ENCODE measurements at regions not wholly inside any gene's neighbourhood (a gene's known extent, or its start where the extent isn't known, plus 50 kb on each side); places are given as distances from the start of the nearest gene placed in this dataset.

DNA sequence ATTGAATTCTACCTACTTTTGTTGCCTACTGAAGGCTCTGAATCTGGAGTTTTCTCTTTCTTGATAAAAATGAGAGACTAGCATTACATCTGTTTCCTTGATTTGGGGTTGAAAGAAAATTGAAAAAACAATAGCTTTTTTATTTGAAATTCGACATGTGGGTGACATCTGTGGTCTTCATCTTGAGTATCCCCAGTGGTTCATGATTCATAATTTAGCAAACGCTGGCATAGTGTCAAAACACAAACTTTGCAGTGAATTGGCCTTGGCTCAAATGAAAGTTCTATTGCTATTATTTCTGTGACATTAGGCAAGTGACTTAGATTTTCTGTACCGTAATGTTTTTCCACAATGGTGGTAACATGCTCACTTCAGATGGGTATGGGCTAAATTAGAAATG is 747.6 kb downstream of the PCDH7 start:
- TF ChIP-seq, protein P1, sequence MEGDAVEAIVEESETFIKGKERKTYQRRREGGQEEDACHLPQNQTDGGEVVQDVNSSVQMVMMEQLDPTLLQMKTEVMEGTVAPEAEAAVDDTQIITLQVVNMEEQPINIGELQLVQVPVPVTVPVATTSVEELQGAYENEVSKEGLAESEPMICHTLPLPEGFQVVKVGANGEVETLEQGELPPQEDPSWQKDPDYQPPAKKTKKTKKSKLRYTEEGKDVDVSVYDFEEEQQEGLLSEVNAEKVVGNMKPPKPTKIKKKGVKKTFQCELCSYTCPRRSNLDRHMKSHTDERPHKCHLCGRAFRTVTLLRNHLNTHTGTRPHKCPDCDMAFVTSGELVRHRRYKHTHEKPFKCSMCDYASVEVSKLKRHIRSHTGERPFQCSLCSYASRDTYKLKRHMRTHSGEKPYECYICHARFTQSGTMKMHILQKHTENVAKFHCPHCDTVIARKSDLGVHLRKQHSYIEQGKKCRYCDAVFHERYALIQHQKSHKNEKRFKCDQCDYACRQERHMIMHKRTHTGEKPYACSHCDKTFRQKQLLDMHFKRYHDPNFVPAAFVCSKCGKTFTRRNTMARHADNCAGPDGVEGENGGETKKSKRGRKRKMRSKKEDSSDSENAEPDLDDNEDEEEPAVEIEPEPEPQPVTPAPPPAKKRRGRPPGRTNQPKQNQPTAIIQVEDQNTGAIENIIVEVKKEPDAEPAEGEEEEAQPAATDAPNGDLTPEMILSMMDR (IDR thresholded peaks at IDR 0.05), result no peak
- TF ChIP-seq POLR2A (IDR thresholded peaks at IDR 0.05) (no peak), POLR2AphosphoS5 (IDR thresholded peaks at IDR 0.05) (no peak), EP300 (IDR thresholded peaks at IDR 0.05) (no peak)
